GM21717 (cell line): ENCODE measurements at regions not wholly inside any gene's neighbourhood (a gene's known extent, or its start where the extent isn't known, plus 50 kb on each side); places are given as distances from the start of the nearest gene placed in this dataset.
"Not testable (repeated sequence)": the region's sequence is repeated elsewhere in the genome, so short reads cannot be mapped to it uniquely, and the experiment has no call there.

Experiments
- ATAC-seq: cut with Tn5 transposase; IDR thresholded peaks from one replicate; pipeline ENCODE4 v1.9.1; 2021; ENCODE audit warnings: mild to moderate bottlenecking, moderate library complexity; ENCODE audit not compliant: unreplicated experiment

DNA sequence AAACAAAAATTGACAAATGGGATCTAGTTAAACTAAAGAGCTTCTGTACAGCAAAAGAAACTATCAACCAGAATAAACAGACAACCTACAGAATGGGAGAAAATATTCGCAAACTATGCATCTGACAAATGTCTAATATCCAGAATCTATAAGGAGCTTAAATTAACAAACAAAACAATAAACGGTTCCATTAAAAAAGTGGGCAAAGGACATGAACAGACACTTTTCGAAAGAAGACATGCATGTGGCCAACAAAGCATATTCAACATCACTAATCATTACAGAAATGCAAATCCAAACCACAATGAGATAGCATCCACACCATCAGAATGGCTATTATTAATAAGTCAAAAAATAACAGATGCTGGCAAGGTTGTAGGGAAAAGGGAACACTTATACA is 50.5 kb upstream of the MED13L start:
- ATAC-seq, result not testable (repeated sequence)

DNA sequence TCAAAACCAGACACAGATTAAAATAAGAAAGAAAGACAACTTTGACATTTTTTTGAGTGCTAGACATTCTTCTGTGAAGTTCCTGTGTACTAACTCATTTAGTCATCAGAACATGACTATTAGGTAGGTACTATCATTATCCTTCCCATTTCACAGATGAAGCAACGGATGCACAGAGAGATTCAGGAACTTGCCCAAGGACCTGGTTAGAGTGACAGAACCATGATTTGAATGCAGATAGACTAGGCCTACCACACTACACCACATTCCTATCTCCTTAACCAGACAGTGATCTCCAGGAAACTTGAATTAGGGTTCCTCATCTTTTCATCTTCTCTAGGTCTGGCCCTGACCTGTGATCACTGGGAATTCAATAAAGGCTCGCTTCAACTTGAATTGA is 54.4 kb upstream of the MED13L start:
- no peak for ATAC-seq

DNA sequence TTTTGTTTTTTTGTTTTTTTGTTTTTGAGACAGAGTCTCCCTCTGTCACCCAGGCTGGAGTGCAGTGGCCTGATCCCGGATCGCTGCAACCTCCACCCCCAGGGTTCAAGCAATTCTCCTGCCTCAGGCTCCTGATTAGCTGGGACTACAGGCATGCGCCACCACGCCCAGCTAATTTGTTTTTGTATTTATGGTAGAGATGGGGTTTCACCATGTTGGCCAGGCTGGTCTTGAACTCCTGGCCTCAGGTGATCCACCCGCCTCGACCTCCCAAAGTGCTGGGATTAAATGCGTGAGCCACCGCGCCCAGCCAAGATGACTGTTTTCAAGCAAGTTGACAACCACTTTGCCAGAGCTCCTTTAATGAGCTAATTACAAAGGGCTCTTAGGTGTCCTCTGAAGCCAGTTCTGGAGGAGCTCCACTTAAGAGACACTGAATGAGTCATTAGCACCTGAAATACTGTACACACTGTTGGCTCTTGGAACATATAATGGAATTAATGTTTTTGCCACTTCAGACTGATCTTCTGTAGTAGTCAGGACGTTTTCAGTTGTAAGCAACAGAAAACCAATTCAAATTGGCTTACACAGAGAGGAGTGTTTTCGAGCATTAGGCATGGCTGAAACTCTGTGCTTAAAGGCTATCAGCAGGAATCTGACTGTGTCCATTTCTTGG is 55.4 kb upstream of the MED13L start:
- ATAC-seq, result no peak

- ATAC-seq, result no peak
These were observed 55.9 kb upstream of the MED13L start for GRCh38 chr12:116333402-116333801.

DNA sequence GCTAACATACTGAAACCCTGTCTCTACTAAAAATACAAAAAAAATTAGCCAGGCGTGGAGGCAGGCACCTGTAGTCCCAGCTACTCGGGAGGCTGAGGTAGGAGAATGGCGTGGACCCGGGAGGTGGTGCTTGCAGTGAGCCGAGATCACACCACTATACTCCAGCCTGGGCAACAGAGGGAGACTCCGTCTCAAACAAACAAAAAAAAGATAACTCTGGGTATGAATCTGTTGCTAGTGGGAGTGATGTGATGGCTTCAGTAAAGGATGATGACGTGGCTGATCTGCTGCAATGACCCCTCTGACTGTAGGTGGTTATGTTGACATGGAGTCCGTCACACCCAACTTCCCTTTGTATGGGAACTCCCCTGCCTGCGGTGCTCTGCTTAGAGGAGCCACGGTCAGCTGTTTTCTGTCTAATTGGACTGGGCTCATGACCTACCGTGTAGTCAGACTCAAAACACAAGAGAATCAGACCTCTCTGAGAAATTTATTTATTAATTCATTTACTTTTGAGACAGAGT is 59.1 kb upstream of the MED13L start:
- ATAC-seq, result peak; percentile 63

DNA sequence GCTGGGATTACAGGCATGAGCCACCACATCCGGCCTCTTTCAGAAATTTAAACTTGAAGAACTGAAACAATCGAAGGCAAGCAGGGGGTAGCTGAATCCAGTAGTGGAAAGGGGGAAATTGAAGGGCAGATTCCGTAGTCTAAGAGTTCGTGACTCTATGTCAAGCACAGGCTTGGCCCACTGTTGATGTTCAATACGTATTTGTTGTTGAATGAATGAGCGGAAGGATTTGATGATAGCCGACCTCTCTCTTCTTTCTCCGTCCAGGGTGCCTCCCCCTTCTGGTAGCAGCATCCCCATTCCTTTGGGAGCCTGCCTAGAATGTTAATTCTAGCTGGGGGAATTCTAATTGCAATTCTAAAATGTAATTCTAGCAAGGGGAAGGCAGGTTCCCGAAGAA is 59.8 kb upstream of the MED13L start:
- no peak for ATAC-seq

GRCh38 chr12:116338064-116338846 is 60.8 kb upstream of the MED13L start:
- ATAC-seq, result no peak

DNA sequence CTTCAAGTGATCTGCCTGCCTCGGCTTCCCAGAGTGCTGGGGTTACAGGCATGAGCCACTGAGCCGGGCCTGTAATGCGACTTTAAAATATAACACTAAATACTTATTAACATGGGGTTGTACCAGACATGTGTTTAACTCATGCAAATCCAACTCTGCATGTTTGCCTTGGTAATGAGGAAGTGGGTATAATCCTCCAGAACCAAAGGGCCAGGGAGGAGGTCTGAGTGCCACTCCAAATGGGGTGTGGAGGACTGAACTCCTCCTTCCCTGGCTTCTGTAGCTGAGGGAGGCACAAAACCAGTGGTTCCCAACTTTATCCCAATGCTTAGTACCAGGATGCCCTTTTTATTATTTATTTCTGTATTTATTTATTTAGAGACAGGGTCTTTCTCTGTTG is 61.6 kb upstream of the MED13L start:
- ATAC-seq, result no peak

DNA sequence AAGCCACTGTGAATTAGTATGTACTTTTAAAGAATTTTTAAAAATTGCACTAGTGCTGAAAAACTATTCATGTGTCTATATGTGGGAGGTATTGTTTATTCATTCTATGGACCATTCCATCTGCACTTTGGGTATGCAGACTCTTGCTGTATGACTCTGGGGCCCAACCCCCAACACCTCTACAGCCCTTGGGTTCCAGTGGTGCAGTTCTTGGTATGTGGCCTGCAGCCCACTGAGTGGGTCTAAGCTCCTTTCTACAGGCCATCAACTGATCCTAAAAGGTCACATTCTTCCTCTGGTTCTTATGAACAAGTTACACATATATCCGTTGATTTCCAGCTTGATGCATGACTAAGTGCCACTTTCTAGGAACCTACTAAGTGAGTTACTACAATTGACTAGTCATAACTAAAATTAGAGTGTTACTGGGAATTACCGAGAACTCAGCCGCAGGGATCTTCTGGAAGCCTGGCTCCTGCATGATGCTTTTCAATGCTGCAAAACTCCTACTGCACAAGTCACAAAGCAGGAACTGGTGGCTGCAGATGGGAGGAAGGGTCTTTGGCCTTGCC is 62.4 kb upstream of the MED13L start:
- no peak for ATAC-seq

DNA sequence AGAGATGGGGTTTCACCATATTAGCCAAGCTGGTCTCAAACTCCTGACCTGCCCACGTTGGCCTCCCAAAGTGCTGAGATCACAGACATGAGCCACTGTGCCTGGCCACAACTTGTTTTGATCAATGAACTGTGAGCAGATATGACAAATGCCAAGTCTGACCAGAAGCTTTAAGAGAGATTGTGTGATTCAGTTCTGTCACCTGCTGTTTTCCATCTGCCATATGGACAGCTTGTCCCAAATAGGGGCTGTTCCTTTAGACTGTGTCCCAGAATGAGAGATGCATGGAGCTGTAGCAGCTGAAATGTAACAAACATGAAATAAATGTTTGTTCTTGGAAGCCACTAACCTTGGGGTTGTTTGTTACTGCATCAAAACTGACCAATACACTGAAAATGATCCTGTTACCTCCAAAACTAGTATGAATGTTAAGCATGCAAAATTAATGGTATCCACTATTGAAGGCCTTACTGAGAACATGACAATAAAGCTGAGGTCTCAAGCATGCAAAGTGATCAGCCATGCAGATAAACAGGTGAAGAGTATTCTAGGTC is 65.9 kb upstream of the MED13L start:
- ATAC-seq, result no peak

DNA sequence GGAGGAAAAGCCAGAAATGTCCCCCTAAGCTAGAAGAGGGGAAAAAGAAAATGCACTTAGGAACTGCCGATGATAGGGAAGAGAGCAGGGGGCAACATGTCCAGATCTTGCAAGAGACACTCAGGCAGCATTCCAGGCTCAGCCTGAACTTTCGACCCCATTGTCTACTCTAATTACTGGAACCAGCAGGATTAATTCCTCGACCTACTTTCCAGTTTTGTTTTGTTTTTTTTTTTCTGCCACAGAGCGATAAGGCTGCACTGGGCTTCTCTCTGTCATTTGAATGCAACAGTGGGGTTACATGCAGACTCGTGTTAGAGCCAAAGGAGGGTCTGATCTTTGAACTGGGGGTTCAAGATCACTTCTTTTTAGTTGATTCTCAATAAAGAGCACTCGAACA is 68.7 kb upstream of the MED13L start:
- ATAC-seq, result no peak

GRCh38 chr12:116346741-116347140 is 69.2 kb upstream of the MED13L start:
- ATAC-seq, result no peak

DNA sequence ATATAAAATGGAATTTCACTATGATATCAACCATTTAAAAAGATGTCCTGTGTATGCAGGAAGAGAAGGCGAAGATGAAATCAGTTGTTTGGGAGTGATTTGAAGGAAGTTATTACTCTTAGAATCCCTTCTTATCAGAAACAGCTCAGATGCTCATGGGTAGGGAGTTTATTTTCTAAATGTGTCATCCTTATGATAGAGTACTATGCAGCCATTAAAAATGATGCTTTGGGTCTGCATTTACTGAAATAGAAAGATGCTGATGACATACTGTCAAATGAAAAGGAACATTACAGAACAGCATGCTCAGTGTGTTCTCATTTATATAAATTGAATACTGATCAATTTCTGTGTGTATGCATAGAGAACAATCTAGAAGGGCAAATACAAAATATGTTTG is 69.8 kb upstream of the MED13L start:
- ATAC-seq, result no peak

DNA sequence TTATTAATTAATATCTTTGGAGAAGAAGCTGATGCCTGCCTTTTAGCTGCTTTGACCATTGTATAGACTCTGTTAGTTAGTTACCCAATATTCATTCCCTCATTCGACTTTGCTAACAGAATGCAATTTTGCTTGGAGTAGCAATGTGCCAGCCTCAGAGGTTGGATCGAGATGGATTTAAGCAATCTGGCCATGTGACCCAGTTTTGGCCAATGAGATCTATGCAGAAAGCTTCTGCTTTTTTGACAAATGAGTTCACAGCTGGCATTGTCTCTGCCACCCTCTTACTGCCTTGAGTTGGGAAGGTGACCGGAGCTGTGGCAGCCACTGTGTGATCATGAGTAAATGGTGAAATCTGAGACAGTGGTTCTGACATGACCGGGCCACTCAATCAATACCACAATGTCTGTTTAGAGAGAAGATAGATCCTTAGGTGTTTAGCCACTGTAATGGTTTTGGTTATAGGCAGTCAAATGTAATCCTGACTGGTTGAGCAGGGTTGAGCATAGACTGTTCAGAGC is 74.9 kb upstream of the MED13L start:
- no peak for ATAC-seq

- ATAC-seq, result no peak
These were observed 76.5 kb upstream of the MED13L start for GRCh38 chr12:116353958-116354357.

DNA sequence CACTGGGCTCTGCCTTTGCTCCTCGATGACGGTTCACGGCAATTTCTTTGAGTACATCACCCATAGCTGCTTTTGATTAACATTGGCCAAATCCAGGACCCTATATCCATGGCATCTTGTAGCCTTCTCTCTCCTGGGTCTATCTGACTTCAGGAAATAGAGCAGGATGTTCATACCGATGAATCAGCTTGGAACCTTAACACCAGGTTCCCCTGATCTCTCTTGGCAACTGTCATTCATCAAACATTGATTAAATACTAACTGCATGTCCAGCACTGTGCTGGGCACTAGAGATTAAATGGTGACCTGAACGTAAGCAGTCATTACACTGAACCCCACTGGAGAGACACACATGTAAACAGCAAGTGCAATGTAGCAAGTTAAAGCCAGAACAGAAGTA is 77.0 kb upstream of the MED13L start:
- no peak for ATAC-seq

GRCh38 chr12:116354950-116355783 is 77.7 kb upstream of the MED13L start:
- no peak for ATAC-seq

DNA sequence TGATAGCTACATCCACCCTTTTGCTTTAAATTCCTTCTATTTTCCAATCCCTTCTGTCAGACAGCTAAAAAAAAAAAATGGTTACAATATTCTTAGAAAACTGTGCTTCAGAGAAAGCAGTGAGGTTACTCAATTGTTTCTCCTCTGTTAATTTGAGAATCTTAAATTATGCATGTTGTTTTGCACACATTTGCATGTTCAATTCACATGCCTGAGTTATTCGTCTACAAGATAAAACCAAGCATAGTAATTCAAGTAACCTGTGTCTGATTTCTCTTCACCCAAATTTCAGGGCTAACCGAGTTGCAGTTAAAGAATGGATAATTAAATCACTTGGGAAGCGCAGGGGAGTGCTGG is 81.0 kb upstream of the MED13L start:
- no peak for ATAC-seq

GRCh38 chr12:116358893-116359761 is 81.6 kb upstream of the MED13L start:
- peak; percentile 66 for ATAC-seq
